ENCODE measurements at regions not wholly inside any gene's neighbourhood (a gene's known extent, or its start where the extent isn't known, plus 50 kb on each side); places are given as distances from the start of the nearest gene placed in this dataset.

DNA sequence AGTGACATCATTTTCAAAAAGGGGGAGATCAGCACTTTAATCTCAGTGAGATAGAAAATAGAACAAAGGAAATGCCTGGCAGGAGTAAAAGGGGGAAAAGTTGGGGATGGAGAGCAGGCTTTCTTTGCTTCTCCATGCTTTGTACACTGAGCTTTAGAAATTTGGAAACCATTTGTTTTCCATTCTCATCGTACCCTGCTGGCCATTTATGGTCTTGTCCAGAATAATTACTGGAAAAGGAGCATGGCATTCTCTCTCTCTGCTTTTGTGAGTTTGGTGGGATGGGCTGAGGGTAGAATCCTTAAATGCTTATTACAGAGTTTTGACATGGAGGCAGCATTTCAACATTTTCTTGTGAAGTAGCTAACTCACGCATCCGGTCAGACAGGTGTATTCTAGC lies 104.4 kb upstream of the FLRT2 start:
- DNase-seq (no peak), ATAC-seq (no peak)
- H3K27ac ChIP-seq, result no peak overlapping the region
- TF ChIP-seq, protein P1, sequence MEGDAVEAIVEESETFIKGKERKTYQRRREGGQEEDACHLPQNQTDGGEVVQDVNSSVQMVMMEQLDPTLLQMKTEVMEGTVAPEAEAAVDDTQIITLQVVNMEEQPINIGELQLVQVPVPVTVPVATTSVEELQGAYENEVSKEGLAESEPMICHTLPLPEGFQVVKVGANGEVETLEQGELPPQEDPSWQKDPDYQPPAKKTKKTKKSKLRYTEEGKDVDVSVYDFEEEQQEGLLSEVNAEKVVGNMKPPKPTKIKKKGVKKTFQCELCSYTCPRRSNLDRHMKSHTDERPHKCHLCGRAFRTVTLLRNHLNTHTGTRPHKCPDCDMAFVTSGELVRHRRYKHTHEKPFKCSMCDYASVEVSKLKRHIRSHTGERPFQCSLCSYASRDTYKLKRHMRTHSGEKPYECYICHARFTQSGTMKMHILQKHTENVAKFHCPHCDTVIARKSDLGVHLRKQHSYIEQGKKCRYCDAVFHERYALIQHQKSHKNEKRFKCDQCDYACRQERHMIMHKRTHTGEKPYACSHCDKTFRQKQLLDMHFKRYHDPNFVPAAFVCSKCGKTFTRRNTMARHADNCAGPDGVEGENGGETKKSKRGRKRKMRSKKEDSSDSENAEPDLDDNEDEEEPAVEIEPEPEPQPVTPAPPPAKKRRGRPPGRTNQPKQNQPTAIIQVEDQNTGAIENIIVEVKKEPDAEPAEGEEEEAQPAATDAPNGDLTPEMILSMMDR (IDR thresholded peaks at IDR 0.05), result no peak
- H3K4me1 ChIP-seq, result no peaks in the 10 kb centered on the region
- intact Hi-C loops (cut with DNase I), result no loop called here
- no peaks in the 10 kb centered on the region for H3K9me3 ChIP-seq
- no peaks in the 10 kb centered on the region for H3K36me3 ChIP-seq
- H3K4me3 ChIP-seq, result no peak overlapping the region
- H3K27me3 ChIP-seq, result no peaks in the 10 kb centered on the region

DNA sequence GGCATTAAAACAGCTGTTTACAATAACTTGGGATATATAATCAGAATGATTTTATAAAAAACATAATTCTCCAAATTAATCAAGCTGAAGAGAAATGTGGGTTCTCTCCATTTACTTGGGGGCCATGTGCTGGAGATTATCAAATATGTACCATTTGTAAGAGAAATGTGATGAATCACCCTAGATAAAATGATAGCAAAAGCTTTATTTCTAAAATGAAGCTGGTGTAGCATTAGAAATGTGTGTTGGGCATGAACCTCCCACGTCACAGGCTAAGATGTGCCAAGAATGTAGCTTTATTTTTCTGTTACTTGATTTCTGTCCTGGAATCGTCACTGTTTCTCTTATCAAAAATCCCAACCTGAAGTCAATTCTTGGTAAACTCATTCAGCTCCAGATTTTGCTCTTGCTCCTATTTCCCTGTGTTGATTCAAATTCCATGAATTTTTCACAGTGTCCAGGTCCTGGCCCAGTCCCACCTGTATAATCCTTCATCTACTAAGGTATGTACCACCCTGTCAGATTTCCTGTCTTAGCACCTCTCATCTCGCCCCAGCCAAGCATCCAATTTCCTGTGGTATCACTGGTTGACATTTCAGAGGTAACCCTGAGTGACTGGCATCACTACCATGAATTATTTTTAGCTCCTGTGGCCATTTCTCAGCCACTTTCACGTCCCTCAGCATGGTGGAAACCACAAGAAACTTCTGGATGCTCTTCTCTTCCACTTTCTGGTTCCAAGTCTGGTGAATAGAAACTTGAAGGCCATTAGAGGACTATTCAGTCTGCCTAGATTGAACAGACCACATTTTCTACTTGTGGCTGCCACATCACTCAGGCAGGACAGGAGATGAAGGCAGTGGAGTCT lies 103.6 kb upstream of the FLRT2 start:
- TF ChIP-seq, protein P1 (IDR thresholded peaks at IDR 0.05), result no peak
- DNase-seq, result no peak
- Histone ChIP-seq H3K4me3 (no peak overlapping the region), H3K36me3 (no peaks in the 10 kb centered on the region), H3K27ac (no peak overlapping the region), H3K27me3 (no peaks in the 10 kb centered on the region), H3K9me3 (no peaks in the 10 kb centered on the region), H3K4me1 (no peaks in the 10 kb centered on the region)
- ATAC-seq, result no peak
- intact Hi-C loops (cut with DNase I), result no loop called here

DNA sequence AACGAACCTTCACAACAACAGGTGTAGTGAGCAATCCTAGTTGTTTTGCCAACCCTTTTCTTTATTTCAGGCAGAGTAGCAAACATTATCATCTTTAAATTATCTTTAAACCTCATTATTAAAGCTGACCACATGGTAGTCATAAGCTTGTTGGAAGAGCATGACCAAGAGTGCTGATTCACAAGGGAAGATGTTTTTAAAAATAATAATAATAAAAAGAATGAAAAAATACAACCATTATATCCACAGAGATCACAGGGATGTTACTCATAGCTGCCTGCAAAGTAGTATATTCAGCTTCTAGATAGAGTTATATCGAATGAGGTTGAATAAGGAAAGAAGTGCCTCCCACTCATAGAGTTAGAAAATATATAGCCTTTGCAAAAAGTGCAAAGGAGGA lies 101.0 kb upstream of the FLRT2 start:
- H3K27ac ChIP-seq, result no peak overlapping the region
- DNase-seq (no peak), ATAC-seq (no peak)
- H3K36me3 ChIP-seq, result no peaks in the 10 kb centered on the region
- no peaks in the 10 kb centered on the region for H3K4me1 ChIP-seq
- H3K4me3 ChIP-seq, result no peak overlapping the region
- H3K9me3 ChIP-seq, result no peaks in the 10 kb centered on the region
- no peaks in the 10 kb centered on the region for H3K27me3 ChIP-seq
- intact Hi-C loops (cut with DNase I), result no loop called here
- TF ChIP-seq, protein P1 (IDR thresholded peaks at IDR 0.05), result no peak

DNA sequence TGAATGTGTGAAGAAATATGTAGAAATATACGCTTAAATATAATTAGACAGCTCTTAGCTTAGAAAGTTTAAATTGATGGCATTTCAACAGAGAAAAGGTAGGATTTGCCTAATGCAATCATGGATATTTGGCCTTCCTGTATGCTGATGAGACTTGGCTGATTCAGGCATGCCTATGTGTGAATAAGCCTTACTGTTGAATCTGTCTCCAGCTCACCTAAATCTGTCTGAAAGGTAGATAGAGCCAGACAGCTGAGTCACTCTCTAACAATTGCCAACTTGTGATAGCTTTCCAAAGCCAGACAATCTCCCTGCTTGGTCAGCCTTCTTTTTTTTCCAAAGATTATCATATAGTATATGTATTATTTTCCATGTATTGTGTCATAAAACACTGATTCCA lies 92.8 kb upstream of the FLRT2 start:
- H3K36me3 ChIP-seq, result no peaks in the 10 kb centered on the region
- H3K27ac ChIP-seq, result no peak overlapping the region
- H3K4me3 ChIP-seq, result no peak overlapping the region
- DNase-seq (no peak), ATAC-seq (no peak)
- intact Hi-C loops (cut with DNase I), result no loop called here
- TF ChIP-seq, protein P1 (IDR thresholded peaks at IDR 0.05), result no peak
- no peaks in the 10 kb centered on the region for H3K9me3 ChIP-seq
- no peaks in the 10 kb centered on the region for H3K27me3 ChIP-seq
- H3K4me1 ChIP-seq, result no peaks in the 10 kb centered on the region

DNA sequence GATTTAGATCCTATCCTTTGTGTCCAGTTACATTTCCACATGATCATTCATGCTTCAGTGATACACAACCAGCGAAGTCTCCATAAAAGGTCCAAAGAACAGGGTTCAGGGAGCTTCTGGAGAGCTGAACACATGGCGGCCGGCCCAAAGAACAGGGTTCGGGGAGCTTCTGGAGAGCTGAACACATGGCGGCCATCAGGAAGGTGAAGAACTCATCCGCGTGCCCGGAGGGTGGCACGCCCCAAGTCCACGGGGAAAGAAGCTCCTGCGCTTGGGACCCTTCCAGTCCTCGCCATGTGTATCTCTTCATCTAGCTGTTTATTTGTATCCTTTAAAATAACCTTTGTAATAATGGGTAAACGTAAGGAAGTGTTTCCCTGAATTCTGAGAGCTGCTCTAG lies 91.9 kb upstream of the FLRT2 start:
- Histone ChIP-seq H3K4me1 (no peaks in the 10 kb centered on the region), H3K27me3 (no peaks in the 10 kb centered on the region), H3K27ac (no peak overlapping the region), H3K9me3 (no peaks in the 10 kb centered on the region), H3K36me3 (no peaks in the 10 kb centered on the region), H3K4me3 (no peak overlapping the region)
- TF ChIP-seq, protein P1 (IDR thresholded peaks at IDR 0.05), result no peak
- no peak for DNase-seq
- no peak for ATAC-seq
- intact Hi-C loops (cut with DNase I), result no loop called here
